ENCODE measurements at regions not wholly inside any gene's neighbourhood (a gene's known extent, or its start where the extent isn't known, plus 50 kb on each side); places are given as distances from the start of the nearest gene placed in this dataset.
A peak's percentile ranks its signal among the peaks of the same experiment; 100 is the strongest.

DNA sequence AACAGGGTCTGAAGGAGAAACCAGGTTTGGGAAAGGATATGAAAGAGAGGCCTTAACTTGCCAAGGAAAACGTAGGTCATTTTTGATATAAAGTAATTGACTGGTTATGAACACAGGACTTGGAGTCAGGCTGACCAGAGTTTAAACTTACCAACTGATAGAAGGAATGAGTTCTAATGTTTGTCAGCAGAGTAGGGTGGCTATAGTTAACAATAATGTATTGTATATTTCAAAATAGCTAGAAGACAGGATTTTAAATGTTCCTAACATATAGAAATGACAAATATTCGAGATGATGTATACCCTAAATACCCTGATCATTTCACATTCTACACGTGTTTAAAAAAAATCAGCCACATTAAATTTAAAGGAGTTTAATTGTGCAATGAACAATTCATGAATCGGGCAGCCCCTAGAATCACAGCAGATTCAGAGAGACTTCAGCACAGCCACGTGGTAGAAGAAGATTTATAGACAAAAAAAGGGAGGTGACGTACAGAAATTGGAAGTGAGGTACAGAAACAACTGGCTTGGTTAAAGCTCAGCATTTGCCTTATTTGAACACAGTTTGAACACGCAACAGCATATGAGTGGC lies 52.5 kb upstream of the PLEKHG7 start:
- DNase-seq = no peak

DNA sequence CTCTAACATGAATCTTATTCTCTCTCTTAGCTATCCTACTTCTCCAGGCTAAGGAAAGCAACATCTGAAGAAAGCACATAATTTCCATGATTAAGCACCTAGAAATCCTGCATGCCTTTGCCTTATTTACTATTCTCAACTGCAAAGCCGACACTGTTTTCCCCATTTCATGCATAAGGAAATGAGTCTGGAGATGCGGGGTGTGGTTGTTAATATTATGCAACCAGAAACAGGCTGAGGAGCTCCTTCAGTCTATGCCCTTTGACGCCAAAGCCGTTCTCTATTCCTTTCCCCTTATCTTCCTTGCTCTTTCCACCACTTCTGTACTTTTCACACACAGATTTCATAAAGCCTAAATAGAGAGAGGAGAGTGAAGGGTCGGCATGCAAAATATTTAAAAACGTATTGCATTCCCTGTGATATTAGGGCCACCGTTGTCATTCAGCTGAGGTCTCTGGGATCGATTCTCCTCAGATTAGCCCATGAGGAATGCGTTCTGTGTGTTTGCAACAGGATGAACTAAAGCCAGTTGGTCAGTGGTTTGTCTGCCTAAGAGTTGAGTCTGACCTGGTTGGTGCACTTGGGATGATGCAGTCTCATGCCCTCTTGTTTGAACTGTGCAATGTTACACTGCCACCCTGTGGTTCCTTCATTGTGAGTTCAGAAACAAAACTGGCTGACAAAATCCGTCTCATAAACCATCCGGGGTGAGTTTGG lies 53.1 kb upstream of the PLEKHG7 start:
- peak; percentile 88 for DNase-seq

DNA sequence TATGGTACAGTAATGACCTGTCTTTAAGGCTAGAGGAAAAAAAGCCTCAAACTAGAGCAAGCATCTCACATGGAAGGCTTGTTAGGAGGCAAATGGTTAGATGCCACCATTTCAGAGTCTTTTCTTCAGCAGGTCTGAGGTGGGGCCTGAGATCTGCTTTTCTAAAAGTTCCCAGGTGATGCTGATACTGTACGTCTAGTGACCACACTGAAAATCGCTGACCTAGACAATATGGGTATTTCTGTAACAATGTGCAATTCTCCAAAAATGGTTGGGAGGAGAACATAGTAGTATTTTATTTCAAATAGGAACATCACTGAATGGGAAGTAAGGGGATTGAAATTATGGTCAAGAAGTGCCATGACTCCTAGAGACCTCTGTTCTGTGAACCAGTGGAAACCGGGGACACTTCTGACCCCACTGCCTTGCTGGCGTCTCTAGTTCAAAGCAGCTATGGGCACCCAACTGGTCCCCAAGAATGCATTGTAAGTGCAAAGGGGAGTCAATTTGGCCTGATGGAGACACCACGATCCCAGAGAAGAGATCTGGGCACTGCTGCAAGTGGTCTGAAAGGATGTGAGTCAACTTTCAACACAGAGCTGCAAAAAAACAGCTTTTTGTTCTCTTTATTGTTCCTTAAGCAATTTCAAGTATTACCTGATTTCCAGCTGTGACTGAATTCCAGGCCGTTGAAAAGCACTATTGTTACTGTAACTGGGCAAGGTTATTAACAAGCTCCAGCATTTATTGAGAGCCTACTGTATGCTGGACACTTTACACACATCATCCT lies 54.4 kb upstream of the PLEKHG7 start:
- DNase-seq = peak; percentile 33

DNA sequence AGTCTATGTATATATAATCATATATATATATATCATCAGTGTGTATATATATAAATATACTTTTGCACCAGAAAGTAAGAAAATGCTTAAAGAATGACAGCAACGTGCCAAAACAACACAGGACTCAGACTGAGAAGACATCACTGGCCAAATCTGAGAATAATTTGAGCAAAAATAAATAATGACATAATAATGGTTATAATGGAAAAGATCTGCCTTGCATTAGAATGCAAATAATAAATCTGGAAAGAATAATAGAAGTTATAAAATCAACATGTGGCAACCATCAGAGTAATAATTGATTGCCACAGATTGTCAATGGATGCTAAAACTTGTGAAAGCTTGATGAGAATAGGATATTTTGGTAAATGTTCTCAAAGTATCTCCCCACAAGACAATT lies 61.5 kb upstream of the PLEKHG7 start:
- DNase-seq = no peak

- DNase-seq = no peak
These were observed 62.1 kb upstream of the PLEKHG7 start for GRCh38 chr12:92640691-92641090.

DNA sequence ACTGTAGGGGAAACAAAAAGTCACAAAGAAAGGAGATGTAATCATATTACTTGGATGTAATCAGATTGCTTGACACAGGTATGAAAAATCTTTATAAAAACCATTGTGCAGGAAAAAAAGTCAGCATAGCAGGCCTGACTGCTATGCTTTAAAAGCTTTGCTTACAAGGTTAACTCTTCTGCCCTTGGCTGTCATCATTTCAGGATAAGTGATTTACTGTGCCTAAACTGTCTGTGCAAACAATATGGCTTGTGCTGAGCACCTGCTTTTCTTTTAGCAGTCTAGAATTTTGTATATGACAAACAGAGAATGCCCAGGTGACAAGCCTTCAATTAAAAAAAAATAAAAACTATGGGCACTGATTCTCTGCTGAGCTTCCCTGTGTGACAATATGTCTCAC lies 63.8 kb upstream of the PLEKHG7 start:
- no peak for DNase-seq

- DNase-seq = no peak
These were observed 68.1 kb upstream of the PLEKHG7 start for GRCh38 chr12:92634730-92635129.

GRCh38 chr12:92634202-92634601 lies 68.6 kb upstream of the PLEKHG7 start:
- DNase-seq = no peak

GRCh38 chr12:92630968-92631367 lies 71.8 kb upstream of the PLEKHG7 start:
- no peak for DNase-seq

DNA sequence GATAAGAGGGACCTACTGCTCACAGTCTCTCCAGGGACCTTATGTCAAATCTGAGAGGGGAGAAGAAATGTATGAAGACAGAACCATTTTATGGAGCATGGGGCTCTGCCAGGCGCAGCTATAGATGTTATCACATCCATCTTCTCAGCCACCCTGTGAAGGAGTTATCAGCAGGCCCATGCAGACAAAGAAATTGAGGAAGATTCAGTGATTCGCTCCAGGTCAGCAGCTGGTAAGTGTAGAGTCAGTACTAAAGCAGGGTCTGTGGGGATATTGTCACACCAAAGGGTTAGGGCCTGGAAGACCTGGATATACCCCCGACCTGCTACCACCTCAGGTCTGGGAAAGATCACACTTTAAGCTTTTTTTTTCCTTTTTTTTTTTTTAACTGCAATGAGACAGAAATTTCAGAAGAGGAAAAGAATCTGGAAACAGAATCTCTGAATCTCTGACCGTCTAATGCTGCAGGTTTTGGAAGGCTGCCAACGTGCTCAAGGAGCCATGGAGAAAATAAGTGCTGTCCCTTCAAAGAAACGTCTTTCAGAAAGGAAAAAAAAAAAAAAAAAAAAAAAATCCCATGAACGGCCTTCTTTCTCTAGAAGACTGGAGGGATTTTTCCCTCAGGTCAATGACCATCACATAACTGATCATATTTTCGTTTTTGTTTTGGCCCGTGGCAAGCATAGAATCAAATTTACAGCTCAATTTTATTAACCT lies 73.3 kb upstream of the PLEKHG7 start:
- peak; percentile 40 for DNase-seq

- DNase-seq = no peak
These were observed 74.3 kb upstream of the PLEKHG7 start for GRCh38 chr12:92628476-92628875.

- DNase-seq = no peak
These were observed 75.3 kb upstream of the PLEKHG7 start for GRCh38 chr12:92627511-92627910.

GRCh38 chr12:92625639-92626310 lies 77.0 kb upstream of the PLEKHG7 start:
- no peak for DNase-seq

GRCh38 chr12:92624236-92624635 lies 78.6 kb upstream of the PLEKHG7 start:
- DNase-seq = peak; percentile 40

GRCh38 chr12:92623386-92623785 lies 79.4 kb upstream of the PLEKHG7 start:
- DNase-seq = no peak

DNA sequence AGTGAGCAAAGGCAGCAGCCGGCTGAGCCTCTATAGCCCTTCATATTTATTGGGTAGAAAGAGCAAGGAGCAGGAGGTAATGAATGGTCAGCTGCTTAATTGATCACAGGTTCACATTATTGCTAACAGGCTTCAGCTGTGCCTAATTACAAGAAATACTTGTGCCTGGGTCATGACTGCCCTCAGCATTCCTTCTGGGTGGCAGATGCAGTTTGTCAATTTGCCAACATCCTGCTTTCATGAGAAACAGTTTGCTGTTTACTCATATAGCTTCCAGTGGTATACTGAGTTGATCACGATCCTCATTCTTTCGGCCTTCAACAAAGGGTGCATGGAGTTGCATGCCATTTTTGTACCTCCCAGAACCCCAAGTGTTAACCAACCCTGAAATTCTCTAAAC lies 81.0 kb upstream of the PLEKHG7 start:
- DNase-seq = no peak

GRCh38 chr12:92621312-92621711 lies 81.5 kb upstream of the PLEKHG7 start:
- no peak for DNase-seq

GRCh38 chr12:92619730-92620684 lies 82.8 kb upstream of the PLEKHG7 start:
- DNase-seq = peak; percentile 27

DNA sequence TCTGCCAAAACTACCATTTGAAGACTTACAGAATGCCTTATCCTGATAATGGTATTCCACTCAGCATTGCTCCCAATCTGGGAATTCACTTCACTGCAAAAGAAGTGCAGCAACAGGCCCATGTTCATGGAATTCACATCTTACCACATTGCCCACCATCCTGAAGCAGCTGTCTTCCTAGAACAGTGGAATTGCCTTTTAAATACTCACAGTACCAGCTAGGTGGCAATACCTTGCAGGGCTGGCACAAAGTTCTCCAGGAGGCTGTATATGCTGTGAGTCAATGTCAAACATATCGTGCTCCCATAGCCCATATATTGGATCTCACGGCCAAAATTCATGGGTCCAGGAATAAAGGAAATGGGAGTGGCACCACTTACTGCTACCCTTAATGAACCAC lies 83.8 kb upstream of the PLEKHG7 start:
- no peak for DNase-seq

DNA sequence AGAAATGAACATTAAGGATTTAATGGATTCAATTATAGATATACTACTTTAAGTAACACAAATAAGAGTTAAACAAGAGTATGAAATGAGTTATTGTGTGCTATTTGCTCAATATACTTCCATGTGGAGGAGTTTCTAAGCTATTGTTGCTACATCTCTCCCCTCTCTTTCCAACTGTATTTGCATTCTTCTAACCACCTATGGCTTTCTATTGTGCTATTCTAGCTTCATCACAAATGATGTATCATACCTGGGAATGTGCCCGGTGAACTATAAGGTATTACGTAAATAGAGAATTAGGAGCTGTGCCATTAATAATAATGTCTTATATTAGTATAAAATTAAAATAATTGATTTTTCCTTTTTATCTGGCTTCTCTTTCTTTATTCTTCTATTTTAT lies 87.1 kb upstream of the PLEKHG7 start:
- DNase-seq = no peak

- no peak for DNase-seq
These were observed 87.7 kb upstream of the PLEKHG7 start for GRCh38 chr12:92615086-92615485.

All from dermis blood vessel endothelial cell (primary cell).